ENCODE measurements at regions not wholly inside any gene's neighbourhood (a gene's known extent, or its start where the extent isn't known, plus 50 kb on each side); places are given as distances from the start of the nearest gene placed in this dataset.

DNA sequence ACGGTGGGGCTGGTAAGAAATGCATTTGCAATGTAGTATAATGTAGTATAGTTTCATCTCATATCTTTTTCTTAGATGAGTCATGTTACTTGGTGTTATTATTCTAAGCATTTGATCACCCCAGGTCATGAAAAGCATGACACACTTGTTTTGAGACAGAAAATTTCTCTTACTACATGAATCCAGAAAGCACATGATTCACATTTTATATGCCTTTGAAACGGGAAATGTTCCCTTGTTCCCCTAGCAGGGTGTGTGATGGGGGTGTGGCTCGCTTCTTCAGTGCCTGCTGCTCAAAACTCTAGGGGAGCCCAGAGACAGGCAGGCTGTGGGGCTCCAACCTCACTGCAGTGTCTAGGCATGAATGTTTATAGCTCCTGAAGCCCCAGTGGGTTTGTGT is 116.0 kb upstream of the RAB27B start:
- TF ChIP-seq CTCF (IDR thresholded peaks at IDR 0.05): no peak
- no peak for TF ChIP-seq EZH2 (IDR thresholded peaks at IDR 0.05; ENCODE audit: borderline replicate concordance, insufficient read depth, low read depth, low read length, poor library complexity, severe bottlenecking)
